HUES6 (cell line): ENCODE measurements at regions not wholly inside any gene's neighbourhood (a gene's known extent, or its start where the extent isn't known, plus 50 kb on each side); places are given as distances from the start of the nearest gene placed in this dataset.

Experiments used
- H3K27ac ChIP-seq: 2 replicates; pipeline ENCODE4 v1.7.0; 2013; ENCODE audit warnings: low read depth, mild to moderate bottlenecking, low read length, inconsistent platforms
- H3K27me3 ChIP-seq: 2 replicates; pipeline ENCODE4 v1.6.1; 2013; ENCODE audit warnings: low read length; ENCODE audit not compliant: control insufficient read depth, insufficient read depth
- H3K36me3 ChIP-seq: 2 replicates; pipeline ENCODE4 v1.6.1; 2013; ENCODE audit warnings: low read length; ENCODE audit not compliant: control insufficient read depth, insufficient read depth
- H3K4me1 ChIP-seq: 2 replicates; pipeline ENCODE4 v1.6.1; 2013; ENCODE audit warnings: low read length; ENCODE audit not compliant: control insufficient read depth, insufficient read depth
- H3K4me3 ChIP-seq: 2 replicates; pipeline ENCODE4 v1.5.1; 2013; ENCODE audit warnings: low read depth, low read length
- H3K9ac ChIP-seq: one replicate; pipeline ENCODE4 v1.6.1; 2013; ENCODE audit warnings: mild to moderate bottlenecking, low read length
- H3K9me3 ChIP-seq: 2 replicates; pipeline ENCODE4 v1.6.1; 2013; ENCODE audit warnings: low read depth, low read length; ENCODE audit not compliant: control insufficient read depth, insufficient read depth

- H3K27me3 ChIP-seq = no peaks in the 10 kb centered on the region
- H3K4me3 ChIP-seq = no peak overlapping the region
- H3K9ac ChIP-seq = no peak overlapping the region
- H3K36me3 ChIP-seq = no peaks in the 10 kb centered on the region
- no peak overlapping the region for H3K27ac ChIP-seq
- H3K4me1 ChIP-seq = no peaks in the 10 kb centered on the region
- H3K9me3 ChIP-seq = no peaks in the 10 kb centered on the region
These were observed 186.4 kb upstream of the ZRANB2 start for GRCh38 chr1:71267220-71267619.

- H3K4me3 ChIP-seq = no peak overlapping the region
- H3K9ac ChIP-seq = no peak overlapping the region
- no peaks in the 10 kb centered on the region for H3K4me1 ChIP-seq
- no peaks in the 10 kb centered on the region for H3K36me3 ChIP-seq
- H3K9me3 ChIP-seq = no peaks in the 10 kb centered on the region
- no peaks in the 10 kb centered on the region for H3K27me3 ChIP-seq
- no peak overlapping the region for H3K27ac ChIP-seq
These were observed 183.2 kb upstream of the ZRANB2 start for GRCh38 chr1:71264039-71264438.

GRCh38 chr1:71262970-71263369 is 182.1 kb upstream of the ZRANB2 start:
- no peaks in the 10 kb centered on the region for H3K27me3 ChIP-seq
- H3K4me3 ChIP-seq = no peak overlapping the region
- no peaks in the 10 kb centered on the region for H3K36me3 ChIP-seq
- H3K4me1 ChIP-seq = no peaks in the 10 kb centered on the region
- H3K9me3 ChIP-seq = no peaks in the 10 kb centered on the region
- H3K27ac ChIP-seq = no peak overlapping the region
- H3K9ac ChIP-seq = no peak overlapping the region

- H3K4me1 ChIP-seq = no peaks in the 10 kb centered on the region
- no peaks in the 10 kb centered on the region for H3K27me3 ChIP-seq
- no peak overlapping the region for H3K4me3 ChIP-seq
- H3K9me3 ChIP-seq = no peaks in the 10 kb centered on the region
- H3K9ac ChIP-seq = no peak overlapping the region
- H3K36me3 ChIP-seq = no peaks in the 10 kb centered on the region
- no peak overlapping the region for H3K27ac ChIP-seq
These were observed 172.1 kb upstream of the ZRANB2 start for GRCh38 chr1:71252900-71253299.

- Histone ChIP-seq H3K36me3 (no peaks in the 10 kb centered on the region), H3K9ac (no peak overlapping the region), H3K4me1 (no peaks in the 10 kb centered on the region), H3K9me3 (no peaks in the 10 kb centered on the region), H3K4me3 (no peak overlapping the region), H3K27me3 (no peaks in the 10 kb centered on the region), H3K27ac (no peak overlapping the region)
These were observed 164.4 kb upstream of the ZRANB2 start for GRCh38 chr1:71245246-71245645.

- Histone ChIP-seq H3K4me3 (no peak overlapping the region), H3K27me3 (no peaks in the 10 kb centered on the region), H3K4me1 (no peaks in the 10 kb centered on the region), H3K36me3 (no peaks in the 10 kb centered on the region), H3K9ac (no peak overlapping the region), H3K9me3 (no peaks in the 10 kb centered on the region), H3K27ac (no peak overlapping the region)
These were observed 161.4 kb upstream of the ZRANB2 start for GRCh38 chr1:71242239-71242638.

GRCh38 chr1:71240656-71241055 is 159.8 kb upstream of the ZRANB2 start:
- Histone ChIP-seq H3K27me3 (no peaks in the 10 kb centered on the region), H3K27ac (no peak overlapping the region), H3K9me3 (no peaks in the 10 kb centered on the region), H3K36me3 (no peaks in the 10 kb centered on the region), H3K4me1 (no peaks in the 10 kb centered on the region), H3K9ac (no peak overlapping the region), H3K4me3 (no peak overlapping the region)

- H3K27ac ChIP-seq = no peak overlapping the region
- no peaks in the 10 kb centered on the region for H3K9me3 ChIP-seq
- no peaks in the 10 kb centered on the region for H3K4me1 ChIP-seq
- H3K4me3 ChIP-seq = no peak overlapping the region
- H3K36me3 ChIP-seq = no peaks in the 10 kb centered on the region
- no peaks in the 10 kb centered on the region for H3K27me3 ChIP-seq
- no peak overlapping the region for H3K9ac ChIP-seq
These were observed 155.7 kb upstream of the ZRANB2 start for GRCh38 chr1:71236503-71236902.

- no peak overlapping the region for H3K4me3 ChIP-seq
- H3K9ac ChIP-seq = no peak overlapping the region
- H3K36me3 ChIP-seq = no peaks in the 10 kb centered on the region
- H3K27me3 ChIP-seq = no peaks in the 10 kb centered on the region
- no peak overlapping the region for H3K27ac ChIP-seq
- H3K9me3 ChIP-seq = no peaks in the 10 kb centered on the region
- H3K4me1 ChIP-seq = peaks cover 8% of the 10 kb centered on the region
These were observed 152.8 kb upstream of the ZRANB2 start for GRCh38 chr1:71233645-71234044.

GRCh38 chr1:71232786-71233185 is 152.0 kb upstream of the ZRANB2 start:
- H3K4me1 ChIP-seq = peaks cover 14% of the 10 kb centered on the region
- H3K27ac ChIP-seq = no peak overlapping the region
- H3K27me3 ChIP-seq = no peaks in the 10 kb centered on the region
- H3K4me3 ChIP-seq = no peak overlapping the region
- H3K9ac ChIP-seq = no peak overlapping the region
- H3K9me3 ChIP-seq = no peaks in the 10 kb centered on the region
- no peaks in the 10 kb centered on the region for H3K36me3 ChIP-seq

GRCh38 chr1:71232166-71232763 is 151.4 kb upstream of the ZRANB2 start:
- Histone ChIP-seq H3K9me3 (no peaks in the 10 kb centered on the region), H3K27me3 (no peaks in the 10 kb centered on the region), H3K36me3 (no peaks in the 10 kb centered on the region), H3K4me1 (peaks cover 14% of the 10 kb centered on the region), H3K4me3 (no peak overlapping the region), H3K9ac (no peak overlapping the region), H3K27ac (no peak overlapping the region)

- peaks cover 14% of the 10 kb centered on the region for H3K4me1 ChIP-seq
- H3K27ac ChIP-seq = no peak overlapping the region
- H3K9ac ChIP-seq = no peak overlapping the region
- H3K4me3 ChIP-seq = no peak overlapping the region
- H3K9me3 ChIP-seq = no peaks in the 10 kb centered on the region
- no peaks in the 10 kb centered on the region for H3K36me3 ChIP-seq
- H3K27me3 ChIP-seq = no peaks in the 10 kb centered on the region
These were observed 150.9 kb upstream of the ZRANB2 start for GRCh38 chr1:71231751-71232150.
